ENCODE measurements at regions not wholly inside any gene's neighbourhood (a gene's known extent, or its start where the extent isn't known, plus 50 kb on each side); places are given as distances from the start of the nearest gene placed in this dataset.

DNA sequence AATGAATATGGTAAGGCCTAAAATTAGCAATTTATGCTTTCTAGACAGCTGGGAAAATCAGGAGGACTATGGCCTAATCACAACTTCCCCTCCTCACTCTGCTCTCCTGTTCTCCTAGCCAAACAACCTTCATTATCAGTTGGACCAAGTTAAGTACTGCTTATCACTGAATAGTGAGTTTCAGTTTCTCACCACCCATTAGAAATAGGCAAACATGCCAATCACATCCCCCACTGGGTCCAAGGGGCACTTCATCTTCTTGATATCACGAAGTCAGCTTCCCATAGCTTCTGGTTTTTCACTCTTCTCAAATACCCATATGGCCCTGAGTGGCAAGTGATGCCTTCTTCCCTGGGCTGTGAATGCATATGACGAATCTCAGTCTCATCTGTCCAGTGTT lies 689.6 kb downstream of the SLITRK5 start:
- no peak for TF ChIP-seq POLR2A (IDR thresholded peaks at IDR 0.05)
- TF ChIP-seq, protein P1, sequence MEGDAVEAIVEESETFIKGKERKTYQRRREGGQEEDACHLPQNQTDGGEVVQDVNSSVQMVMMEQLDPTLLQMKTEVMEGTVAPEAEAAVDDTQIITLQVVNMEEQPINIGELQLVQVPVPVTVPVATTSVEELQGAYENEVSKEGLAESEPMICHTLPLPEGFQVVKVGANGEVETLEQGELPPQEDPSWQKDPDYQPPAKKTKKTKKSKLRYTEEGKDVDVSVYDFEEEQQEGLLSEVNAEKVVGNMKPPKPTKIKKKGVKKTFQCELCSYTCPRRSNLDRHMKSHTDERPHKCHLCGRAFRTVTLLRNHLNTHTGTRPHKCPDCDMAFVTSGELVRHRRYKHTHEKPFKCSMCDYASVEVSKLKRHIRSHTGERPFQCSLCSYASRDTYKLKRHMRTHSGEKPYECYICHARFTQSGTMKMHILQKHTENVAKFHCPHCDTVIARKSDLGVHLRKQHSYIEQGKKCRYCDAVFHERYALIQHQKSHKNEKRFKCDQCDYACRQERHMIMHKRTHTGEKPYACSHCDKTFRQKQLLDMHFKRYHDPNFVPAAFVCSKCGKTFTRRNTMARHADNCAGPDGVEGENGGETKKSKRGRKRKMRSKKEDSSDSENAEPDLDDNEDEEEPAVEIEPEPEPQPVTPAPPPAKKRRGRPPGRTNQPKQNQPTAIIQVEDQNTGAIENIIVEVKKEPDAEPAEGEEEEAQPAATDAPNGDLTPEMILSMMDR (IDR thresholded peaks at IDR 0.05): no peak

All from thyroid gland (tissue), 4 donors.